Esophagus squamous epithelium (tissue), 4 donors: ENCODE measurements at regions not wholly inside any gene's neighbourhood (a gene's known extent, or its start where the extent isn't known, plus 50 kb on each side); places are given as distances from the start of the nearest gene placed in this dataset.

Experiments used
- CTCF ChIP-seq, 6 experiments: fragments of 450-650 bp in 4 of 6; fragments of 200-600 bp in 2 of 6; sonication (generic) in 2 of 6; IDR thresholded peaks; one replicate each; pipeline ENCODE4 v1.5.1; 2016 to 2019; ENCODE audit warnings: antibody characterized with exemption in 6 of 6, mild to moderate bottlenecking in 4 of 6, moderate library complexity in 4 of 6
- POLR2A ChIP-seq, 4 donors: fragments of 450-650 bp; IDR thresholded peaks; one replicate each; pipeline ENCODE4 v1.6.1; 2017; ENCODE audit warnings: antibody characterized with exemption in 4 of 4, mild to moderate bottlenecking in 4 of 4, moderate library complexity in 3 of 4

GRCh38 chr16:26334218-26335111, 642.7 kb downstream of the HS3ST4 start:
- TF ChIP-seq CTCF (IDR thresholded peaks at IDR 0.05) (no peak), POLR2A (IDR thresholded peaks at IDR 0.05) (no peak)
